ENCODE measurements at regions not wholly inside any gene's neighbourhood (a gene's known extent, or its start where the extent isn't known, plus 50 kb on each side); places are given as distances from the start of the nearest gene placed in this dataset.
"Not testable (repeated sequence)": the region's sequence is repeated elsewhere in the genome, so short reads cannot be mapped to it uniquely, and the experiment has no call there.

DNA sequence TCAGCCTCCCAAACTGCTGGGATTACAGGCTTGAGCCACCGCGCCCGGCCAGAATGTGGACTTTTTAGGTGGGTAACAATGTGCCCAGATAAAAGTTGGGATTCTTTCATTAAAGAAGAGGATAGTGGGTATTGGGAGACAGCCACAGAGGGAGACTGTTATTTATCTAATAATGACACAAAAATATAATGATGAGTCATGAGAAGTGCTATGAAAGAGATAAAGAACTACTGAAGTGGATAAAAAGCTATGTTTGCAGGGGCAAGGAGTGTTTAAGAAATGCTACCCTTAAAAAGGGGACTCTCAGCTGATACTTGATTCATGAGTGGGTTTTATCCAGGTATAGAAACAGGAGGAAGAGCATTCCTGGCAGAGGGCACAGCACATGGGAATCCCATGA, 143.6 kb upstream of the ERCC6L2 start:
- DNase-seq (ENCODE audit: low spot score): no peak

DNA sequence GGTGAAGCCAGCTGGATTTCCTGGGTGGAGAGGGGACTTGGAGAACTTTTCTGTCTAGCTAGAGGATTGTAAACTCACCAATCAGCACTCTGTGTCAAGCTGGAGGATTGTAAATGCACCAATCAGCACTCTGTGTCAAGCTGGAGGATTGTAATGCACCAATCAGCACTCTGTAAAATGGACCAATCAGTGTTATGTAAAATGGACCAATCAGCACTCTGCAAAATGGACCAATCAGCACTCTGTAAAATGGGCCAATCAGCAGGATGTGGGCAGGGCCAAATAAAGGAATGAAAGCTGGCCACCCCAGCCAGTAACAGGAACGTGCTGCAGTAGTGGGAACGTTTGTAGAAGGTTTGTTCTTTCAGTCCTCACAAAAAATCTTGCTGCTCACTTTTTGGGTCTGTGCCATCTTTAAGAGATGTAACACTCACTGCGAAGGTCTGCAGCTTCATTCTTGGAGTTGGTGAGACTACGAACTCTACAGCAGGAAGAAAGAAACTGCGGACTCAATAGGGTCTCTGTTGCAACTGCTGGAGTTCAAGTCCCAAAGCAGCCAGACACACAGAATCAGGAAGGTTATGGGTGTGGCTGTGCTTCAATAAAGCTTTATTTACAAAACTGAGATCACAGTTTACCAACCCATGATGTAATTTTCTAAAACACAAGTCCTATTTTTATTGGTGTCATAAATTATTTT, 145.7 kb upstream of the ERCC6L2 start:
- no peak for DNase-seq (ENCODE audit: low spot score)

DNA sequence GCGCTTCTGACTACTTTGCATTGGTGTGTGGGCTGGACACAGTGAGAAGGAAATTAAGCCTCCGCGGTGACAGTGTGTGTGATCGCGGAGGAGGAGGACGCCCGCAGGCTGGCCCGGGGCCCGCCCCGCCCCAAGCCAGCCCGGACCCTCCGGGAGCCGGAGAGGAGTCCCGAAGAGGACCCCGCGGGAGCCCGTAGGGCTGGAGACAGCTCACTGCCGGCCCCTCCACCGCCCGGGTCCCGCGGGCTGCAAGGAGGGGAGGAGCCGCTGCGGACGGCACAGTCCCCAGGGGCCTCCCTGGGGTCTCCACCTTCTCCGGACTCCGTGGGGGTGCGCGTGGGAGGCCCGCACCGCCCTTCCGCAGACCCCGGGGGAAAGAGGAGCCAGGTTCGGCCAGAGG, 146.4 kb upstream of the ERCC6L2 start:
- no peak for DNase-seq (ENCODE audit: low spot score)

DNA sequence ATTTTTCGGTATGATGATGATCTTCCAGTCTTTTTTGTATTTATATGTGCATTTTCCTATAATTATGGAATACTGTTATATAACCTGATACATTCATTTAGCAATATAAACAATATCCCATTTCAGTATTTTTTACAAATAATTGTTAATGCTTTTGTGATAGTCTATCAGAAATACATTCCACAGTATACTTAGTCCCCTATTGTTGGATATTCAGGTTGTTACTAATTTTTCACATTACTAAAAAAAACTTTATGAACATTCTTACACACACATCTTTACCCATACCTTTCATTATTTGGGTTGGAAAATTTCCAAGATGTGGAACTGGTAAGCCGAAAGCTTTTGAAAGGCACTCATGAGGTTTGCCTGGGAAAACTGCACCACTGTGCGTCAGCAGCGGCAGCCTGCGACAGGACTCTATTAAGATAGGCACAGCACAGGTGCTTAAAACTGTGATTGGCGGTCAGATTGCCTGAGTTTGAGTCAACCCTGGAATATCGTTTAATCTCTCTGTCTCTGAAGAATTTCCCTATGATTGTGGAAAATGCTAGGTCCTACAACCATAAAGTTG, 147.5 kb upstream of the ERCC6L2 start:
- no peak for DNase-seq (ENCODE audit: low spot score)

DNA sequence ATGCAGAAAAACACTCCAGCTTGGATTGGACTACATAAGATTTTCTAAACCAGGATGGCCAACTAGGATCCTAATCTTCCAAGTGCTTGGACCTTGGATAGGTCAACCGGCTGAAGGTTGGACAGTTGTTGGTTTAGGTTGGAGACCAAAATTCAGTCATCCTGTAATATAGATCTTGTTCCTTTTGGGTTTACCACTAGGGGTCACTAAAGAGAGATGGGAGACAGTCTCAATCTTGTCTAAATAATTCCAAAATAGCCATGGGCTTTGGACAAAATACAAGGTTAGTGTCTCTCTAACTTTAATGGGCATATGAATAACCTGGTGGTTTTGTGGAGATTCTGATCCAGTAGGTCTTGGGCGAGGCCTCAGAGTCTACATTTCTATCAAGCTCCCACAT, 148.7 kb upstream of the ERCC6L2 start:
- peak; percentile 54 for DNase-seq (ENCODE audit: low spot score)

DNA sequence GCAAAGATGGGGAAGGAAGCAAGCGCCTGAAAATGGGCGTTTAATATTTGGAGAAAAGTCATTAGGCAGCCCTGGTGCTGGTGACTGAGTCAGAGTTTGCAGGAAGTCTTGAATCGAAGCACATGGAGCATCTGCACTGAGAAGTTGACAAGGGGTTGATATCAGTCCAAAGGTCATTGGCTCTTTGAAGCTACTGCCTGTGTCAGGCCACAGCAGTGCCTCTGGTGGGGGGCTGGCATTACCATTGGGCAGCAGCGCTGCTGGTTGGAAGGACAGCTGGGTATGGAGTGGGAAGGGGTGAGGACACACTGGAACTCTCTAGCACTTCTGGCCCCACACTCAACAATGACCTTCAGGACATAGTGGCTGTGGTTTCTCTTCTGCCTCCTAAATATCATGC, 150.4 kb upstream of the ERCC6L2 start:
- no peak for DNase-seq (ENCODE audit: low spot score)

DNA sequence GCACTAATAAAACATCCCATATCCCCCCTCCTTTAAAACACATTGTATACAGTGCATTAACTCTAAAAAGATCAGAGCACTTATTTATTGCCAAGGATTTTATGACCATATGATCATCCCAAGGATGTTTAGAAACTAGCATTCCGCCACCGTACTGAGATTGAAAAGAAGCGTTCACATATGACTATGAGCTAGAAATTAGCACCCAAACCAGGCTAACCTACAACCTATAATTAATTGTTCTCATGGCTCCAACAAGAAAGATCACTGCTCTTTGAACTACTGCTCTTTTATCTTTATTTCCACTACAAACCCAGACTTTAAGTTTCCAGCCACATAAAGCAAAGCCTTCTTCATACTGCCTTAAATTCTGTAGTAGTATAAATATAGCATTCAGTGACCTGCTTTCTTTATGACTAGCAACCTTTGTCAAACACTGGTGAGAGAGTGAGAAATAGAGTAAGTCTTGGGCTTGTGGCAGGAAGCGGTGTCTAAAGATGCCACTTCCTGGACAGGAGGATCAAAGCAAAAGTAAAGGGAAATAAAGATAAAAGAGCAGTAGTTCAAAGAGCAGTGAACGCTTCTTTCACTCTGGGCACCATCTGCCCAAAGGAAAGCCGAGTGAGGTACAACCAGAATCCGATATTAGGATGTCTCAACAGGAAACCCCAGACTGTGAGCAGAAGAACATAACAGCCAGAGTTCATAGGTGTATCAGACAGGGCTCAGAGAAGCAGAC, 151.1 kb upstream of the ERCC6L2 start:
- DNase-seq (ENCODE audit: low spot score): no peak

DNA sequence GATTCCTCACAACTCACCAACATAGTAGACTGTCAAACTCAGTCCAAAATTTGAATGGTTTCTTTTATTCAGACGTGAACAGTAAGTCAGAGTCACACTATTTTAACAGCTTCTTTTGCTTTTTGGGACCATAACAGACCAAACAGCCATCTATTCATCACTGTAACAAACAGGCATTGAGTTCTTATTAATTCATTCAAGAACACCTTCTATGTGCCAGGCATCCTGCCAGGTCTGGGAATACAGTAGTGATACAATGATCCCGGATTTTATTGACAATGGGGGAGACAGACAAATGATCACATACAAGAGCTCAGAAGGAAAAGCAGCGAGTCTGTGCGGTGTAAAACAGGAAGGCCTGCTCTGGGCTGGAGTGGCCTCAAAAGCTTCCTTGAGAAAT, 153.3 kb upstream of the ERCC6L2 start:
- peak; percentile 6 for DNase-seq (ENCODE audit: low spot score)

DNA sequence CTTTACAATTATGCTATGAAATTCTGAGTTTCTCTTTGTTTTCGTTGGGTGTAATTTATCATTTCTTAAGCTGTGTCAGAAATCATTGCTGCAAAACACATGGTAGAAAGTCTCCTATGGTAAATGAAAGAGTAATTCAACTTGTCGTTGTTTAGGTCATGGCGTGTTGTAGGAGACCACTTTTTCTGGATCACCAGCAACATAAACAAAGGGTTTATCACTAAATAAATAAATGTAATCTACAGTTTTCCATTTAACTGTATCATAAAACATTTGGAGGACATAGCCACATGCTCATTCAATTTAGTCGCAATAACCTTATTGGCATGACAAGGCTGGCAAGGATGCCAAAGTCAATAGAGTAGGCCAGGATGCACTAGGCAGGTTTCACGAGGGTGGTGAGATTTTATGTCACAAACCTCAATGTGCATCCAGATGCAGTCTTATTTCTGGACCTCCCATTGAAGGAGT, 154.4 kb upstream of the ERCC6L2 start:
- DNase-seq (ENCODE audit: low spot score): no peak

DNA sequence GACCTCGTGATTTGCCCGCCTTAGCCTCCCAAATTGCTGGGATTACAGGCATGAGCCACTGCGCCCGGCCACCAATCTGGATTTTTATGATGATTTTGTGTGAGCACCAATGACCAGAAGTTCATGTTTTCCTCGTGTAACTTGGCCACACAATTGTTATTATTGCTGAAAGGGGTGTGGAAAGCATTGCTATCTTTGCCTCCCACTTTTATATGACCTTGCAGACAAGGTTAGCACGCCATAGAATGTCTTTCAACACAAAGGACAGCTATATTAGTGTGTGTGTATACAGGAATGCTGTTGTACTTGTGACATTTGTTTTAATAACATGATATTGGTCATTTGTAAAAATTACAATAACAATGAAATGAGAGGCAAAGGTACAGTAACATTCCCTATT, 155.0 kb upstream of the ERCC6L2 start:
- DNase-seq (ENCODE audit: low spot score): no peak

DNA sequence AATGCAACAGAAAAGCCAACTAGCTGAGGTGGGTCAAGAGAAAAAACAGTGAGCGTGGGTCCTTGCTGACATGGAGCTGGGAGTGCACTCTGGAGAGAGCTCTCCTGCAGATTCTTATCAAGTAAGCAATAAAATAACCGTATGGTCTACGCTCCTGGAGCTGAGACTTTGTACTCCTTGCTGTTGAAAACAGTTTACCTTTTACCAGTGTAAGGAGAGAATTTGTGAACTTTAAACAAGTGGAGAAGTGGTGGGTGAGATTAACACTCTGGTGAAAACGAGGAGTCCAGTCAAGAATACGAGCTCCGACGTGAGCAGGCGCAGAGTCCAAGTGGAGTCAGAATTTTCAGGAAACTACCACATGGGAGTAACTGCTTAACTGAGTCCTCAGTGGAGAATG, 156.1 kb upstream of the ERCC6L2 start:
- no peak for DNase-seq (ENCODE audit: low spot score)

DNA sequence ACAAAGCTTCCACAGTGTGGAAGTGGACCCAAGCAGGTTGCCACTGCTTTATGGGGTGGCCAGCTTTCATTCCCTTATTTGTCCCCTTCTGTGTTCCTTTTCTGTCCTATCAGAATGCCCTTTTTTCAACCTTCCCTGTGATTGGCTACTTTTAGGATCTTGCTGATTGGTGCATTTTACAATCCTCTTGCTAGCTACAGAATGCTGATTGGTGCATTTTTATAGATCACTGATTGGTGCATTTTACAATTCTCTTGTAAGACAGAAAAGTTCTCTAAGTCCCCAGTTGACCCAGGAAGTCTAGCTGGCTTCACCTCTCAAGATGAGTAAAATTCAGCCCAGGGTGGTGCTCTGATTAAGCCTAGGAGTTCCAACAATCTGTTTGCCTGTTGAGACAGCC, 157.2 kb upstream of the ERCC6L2 start:
- no peak for DNase-seq (ENCODE audit: low spot score)

DNA sequence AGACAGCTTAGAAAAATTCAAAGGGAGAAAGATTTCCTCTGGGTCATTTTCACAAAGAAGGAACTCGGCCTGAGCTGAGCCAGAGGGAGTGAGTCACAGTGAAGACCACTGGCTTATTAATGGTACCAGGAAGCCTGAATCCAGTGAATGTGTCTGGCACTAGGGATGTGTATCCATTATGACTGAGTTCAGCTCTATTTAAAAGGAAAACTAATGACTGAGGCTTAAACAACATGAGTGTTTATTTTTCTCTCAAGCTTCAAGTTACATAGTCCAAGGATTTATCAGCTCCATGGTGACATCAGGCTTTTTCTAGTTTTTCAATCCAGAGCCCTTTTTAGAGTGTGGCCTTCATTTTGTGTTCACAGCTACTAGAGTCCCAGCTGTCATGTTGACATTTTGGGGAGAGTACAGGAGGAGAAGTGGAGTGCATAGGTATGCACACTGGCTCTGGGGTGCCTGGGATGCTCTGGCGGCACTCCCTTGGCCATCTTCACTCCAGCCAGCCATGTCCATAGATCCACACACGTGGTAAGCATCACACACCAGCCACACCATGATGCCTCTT, 159.5 kb upstream of the ERCC6L2 start:
- DNase-seq (ENCODE audit: low spot score): no peak

DNA sequence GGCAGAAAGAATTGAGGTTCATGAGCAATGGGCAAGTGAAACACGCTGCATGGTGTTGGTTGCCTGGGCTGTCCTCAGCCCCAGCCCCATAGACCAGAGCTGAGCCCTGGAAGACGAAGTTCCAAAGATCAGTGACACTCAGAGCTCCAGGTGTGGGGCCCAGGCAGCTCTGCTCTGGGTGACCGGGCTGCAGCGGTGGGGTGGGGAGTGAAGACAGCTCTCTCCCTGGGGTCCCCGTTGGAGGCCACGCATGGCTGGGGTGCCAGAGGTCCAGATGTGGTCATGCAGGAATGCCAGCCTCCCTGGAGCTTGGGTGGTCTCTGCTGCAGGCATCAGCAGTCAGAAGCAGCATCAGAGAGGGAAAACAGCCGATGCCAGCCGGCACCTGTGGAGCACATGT, 165.0 kb upstream of the ERCC6L2 start:
- no peak for DNase-seq (ENCODE audit: low spot score)

DNA sequence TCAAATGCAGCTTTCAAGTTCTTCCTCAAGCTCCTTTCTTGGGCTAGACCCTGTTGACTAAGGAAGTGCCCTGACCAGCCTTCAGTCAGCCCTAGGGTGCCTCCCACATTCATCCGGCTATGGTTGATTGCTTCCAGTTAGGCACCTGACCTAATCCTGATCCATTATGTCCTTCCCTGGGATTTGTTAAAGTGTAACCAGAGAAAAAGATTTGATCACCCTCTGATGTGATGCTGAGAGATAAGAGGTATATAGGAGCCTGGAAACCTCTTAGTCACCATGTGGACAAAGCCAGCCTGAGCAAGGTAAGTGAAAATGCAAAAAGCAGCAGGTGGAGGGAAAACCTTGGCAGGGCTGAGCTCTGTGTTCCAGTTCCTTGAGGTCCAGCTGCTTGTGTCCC, 178.8 kb upstream of the ERCC6L2 start:
- DNase-seq (ENCODE audit: low spot score): no peak

DNA sequence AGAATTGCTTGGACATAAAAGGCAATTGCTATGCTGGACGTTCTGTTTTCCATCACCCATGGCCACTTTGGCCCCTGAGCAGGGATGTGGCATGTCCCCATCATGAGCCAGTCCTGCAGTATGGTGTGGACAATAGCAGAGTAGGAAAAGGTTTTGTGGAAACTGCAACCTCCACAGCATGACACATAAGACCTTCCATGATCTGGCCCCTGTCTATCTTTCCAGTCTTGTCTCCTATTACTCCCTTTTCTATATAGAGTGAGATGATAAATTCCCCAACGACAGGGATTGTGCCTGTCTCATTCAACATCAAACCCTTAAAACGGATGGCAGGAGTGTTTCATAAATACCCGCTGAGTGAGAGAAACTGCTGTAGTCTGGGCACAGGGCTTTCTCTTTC, 174.7 kb upstream of the PTCH1 start:
- DNase-seq (ENCODE audit: low spot score): no peak

DNA sequence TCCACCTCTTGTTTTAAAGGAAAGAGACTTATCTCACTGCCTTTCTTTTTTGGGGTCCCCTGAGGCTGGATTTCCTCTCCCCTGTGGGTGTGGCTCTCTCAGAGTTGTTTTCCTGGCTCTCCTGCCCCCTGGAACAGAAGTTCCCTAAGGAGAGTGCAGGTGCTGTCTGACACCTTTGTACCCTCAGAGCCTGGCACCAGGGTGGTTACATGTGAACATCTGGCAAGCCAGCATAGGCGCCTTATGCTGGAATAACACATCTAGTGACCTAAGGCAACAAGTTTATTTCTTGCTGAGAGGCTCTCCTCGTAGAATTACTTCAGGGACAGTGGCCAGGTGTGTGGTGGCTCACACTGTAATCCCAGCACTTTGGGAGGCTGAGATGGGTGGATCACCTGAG, 172.9 kb upstream of the PTCH1 start:
- DNase-seq (ENCODE audit: low spot score): no peak

DNA sequence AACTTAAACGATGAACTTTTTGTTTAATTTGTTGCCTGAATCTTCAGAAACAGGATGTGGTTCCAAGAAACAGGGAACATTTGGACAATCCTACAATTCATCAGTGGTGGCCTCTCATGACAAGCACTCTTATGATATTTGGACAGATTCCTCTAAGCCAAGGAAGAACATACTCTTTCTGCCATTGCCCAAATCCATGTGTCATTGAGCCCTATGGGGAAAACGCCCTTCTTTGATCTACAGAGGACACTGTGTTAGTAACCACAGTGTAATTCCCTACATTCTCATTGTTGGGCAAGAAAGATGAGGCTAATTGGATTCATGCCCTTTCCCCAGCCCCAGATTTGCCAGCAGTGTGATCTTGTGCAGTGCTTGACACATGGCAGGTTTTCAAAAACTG, 167.7 kb upstream of the PTCH1 start:
- DNase-seq (ENCODE audit: low spot score): no peak

DNA sequence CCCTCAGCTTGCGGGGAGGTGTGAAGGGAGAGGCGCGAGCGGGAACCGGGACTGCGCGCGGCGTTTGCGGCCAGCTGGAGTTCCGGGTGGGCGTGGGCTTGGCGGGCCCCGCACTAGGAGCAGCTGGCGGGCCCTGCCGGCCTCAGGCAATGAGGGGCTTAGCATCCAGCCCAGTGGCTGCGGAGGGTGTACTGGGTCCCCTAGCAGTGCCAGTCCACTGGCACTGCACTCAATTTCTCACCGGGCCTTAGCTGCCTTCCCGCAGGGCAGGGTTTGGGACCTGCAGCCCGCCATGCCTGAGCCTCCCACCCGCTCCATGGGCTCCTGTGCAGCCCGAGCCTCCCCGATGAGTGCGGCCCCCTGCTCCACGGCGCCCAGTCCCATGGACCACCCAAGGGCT, 163.5 kb upstream of the PTCH1 start:
- DNase-seq (ENCODE audit: low spot score): not testable (repeated sequence)

DNA sequence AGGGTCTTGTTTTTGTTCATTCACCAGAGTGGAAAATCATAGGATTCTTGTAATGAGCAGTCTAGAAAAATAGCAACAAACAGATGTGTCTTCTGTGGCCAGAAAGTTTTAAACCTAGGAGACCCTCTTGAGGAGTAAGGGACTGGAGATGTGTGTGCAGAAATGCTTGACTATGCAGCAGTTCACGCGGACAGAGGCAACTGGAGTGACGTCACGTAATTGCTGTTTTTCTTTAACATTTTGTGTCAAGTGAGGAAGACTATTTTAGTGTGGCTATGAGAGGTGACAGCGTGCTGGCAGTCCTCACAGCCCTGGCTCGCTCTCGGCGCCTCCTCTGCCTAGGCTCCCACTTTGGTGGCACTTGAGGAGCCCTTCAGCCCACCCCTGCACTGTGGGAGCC, 163.1 kb upstream of the PTCH1 start:
- no peak for DNase-seq (ENCODE audit: low spot score)

DNA sequence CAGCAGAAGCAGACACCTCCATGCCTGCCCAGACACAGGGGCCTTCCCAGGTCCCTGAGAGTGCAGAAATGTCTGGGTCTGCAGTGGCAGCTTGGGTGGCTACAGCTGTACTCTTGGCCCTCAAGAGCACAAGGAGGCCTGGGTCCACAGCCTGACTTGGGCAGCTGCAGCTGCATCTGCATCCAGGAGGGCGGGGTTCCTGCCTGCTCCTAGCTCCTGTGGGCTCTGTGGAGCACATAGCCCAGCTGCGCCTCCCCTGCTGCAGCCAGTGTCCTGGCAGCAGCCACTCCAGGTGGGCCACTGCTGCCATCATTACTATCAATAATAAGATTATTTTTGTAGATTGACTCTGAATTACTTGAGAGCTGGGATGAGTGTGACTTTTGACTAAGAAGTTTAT, 162.0 kb upstream of the PTCH1 start:
- no peak for DNase-seq (ENCODE audit: low spot score)

DNA sequence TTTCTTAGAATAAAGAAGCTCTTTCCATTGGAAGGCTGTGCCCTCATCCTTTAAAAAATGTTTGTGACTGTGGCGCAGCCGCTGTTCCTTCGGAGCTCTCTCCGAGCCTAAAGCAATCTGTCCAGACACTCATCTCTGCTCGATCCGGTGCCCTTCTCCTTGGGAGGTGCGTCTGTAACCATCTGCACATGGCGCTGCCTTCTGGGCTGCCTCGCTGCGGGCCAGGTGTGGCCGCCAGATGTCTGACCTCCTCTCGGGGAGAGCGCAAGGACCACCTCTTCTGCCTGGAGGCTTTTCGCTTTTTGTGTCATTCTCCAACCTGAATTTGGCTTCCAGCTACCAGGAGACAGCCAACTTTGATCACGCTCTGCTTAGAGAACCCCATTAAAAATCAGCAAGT, 153.4 kb upstream of the PTCH1 start:
- DNase-seq (ENCODE audit: low spot score): no peak

DNA sequence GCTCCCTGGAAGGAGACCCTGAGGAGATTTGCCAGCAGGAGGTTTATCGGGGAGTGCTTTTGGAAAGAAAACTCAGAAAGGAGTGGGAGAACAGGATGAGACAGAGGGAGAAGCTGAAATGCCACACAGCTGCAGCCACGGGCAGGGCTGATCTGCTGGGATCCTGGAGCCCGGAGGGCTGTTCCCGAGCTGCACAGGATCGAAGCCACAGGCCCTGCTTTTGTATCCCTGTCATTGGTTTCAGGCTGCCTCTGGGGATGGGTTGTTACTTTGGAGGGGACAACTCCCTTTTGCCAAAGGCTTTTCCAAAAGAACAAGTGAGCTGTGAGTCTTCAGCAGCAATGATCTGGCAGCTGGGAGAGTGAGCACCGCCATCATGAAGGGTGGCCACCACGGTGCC, 152.5 kb upstream of the PTCH1 start:
- no peak for DNase-seq (ENCODE audit: low spot score)
